Frontal cortex (tissue), 3 donors: ENCODE measurements at regions not wholly inside any gene's neighbourhood (a gene's known extent, or its start where the extent isn't known, plus 50 kb on each side); places are given as distances from the start of the nearest gene placed in this dataset.
"Not testable (repeated sequence)": the region's sequence is repeated elsewhere in the genome, so short reads cannot be mapped to it uniquely, and the experiment has no call there.

Source experiments
- DNase-seq, 2 donors: peaks; one replicate each; pipeline ENCODE4 v3.0.0; 2012; ENCODE audit warnings: low spot score in 2 of 2
- FAIRE-seq: peaks from 2 replicates; lab custom pipeline; 2012; peaks lifted over from hg19 to GRCh38; lab: Jason Lieb, UNC
- donor health status: control.
- donor health status: control.
- donor health status: control.

GRCh38 chr14:58918066-58918738 lies 270.3 kb upstream of the DAAM1 start:
- no peak for FAIRE-seq

GRCh38 chr14:58919217-58919616 lies 269.2 kb upstream of the DAAM1 start:
- DNase-seq = no peak

More at GRCh38 chr14:58918066-58918738, 270.3 kb upstream of the DAAM1 start:
- no peak for DNase-seq

GRCh38 chr14:58920230-58920629 lies 268.2 kb upstream of the DAAM1 start:
- DNase-seq = no peak
- no peak for FAIRE-seq

More at GRCh38 chr14:58919217-58919616, 269.2 kb upstream of the DAAM1 start:
- FAIRE-seq = no peak

- not testable (repeated sequence) for DNase-seq, FAIRE-seq
These were observed 266.1 kb upstream of the DAAM1 start for GRCh38 chr14:58922201-58922940.

GRCh38 chr14:58923751-58924405 lies 264.6 kb upstream of the DAAM1 start:
- FAIRE-seq (no peak), DNase-seq (no peak)

- DNase-seq = no peak
- FAIRE-seq = no peak
These were observed 246.8 kb upstream of the DAAM1 start for GRCh38 chr14:58941629-58942028.

GRCh38 chr14:58942516-58942915 lies 246.0 kb upstream of the DAAM1 start:
- FAIRE-seq = no peak

GRCh38 chr14:58944343-58944967 lies 244.0 kb upstream of the DAAM1 start:
- no peak for DNase-seq
- FAIRE-seq = no peak

More at GRCh38 chr14:58942516-58942915, 246.0 kb upstream of the DAAM1 start:
- no peak for DNase-seq

GRCh38 chr14:58944968-58945356 lies 243.5 kb upstream of the DAAM1 start:
- FAIRE-seq (no peak), DNase-seq (no peak)

- no peak for DNase-seq
- no peak for FAIRE-seq
These were observed 242.0 kb upstream of the DAAM1 start for GRCh38 chr14:58946431-58946830.

- no peak for DNase-seq
- FAIRE-seq = no peak
These were observed 241.3 kb upstream of the DAAM1 start for GRCh38 chr14:58947156-58947555.

GRCh38 chr14:58947814-58948445 lies 240.5 kb upstream of the DAAM1 start:
- FAIRE-seq (no peak), DNase-seq (no peak)

GRCh38 chr14:58950555-58950954 lies 237.9 kb upstream of the DAAM1 start:
- no peak for FAIRE-seq

GRCh38 chr14:58951143-58951542 lies 237.3 kb upstream of the DAAM1 start:
- no peak for DNase-seq
- FAIRE-seq = no peak

More at GRCh38 chr14:58950555-58950954, 237.9 kb upstream of the DAAM1 start:
- DNase-seq = no peak

- FAIRE-seq (no peak), DNase-seq (no peak)
These were observed 234.4 kb upstream of the DAAM1 start for GRCh38 chr14:58954052-58954451.

GRCh38 chr14:58954901-58955861 lies 233.3 kb upstream of the DAAM1 start:
- FAIRE-seq (no peak), DNase-seq (no peak)

- FAIRE-seq = no peak
- DNase-seq = no peak
These were observed 227.3 kb upstream of the DAAM1 start for GRCh38 chr14:58961045-58961731.

GRCh38 chr14:58963873-58964597 lies 224.4 kb upstream of the DAAM1 start:
- FAIRE-seq = no peak
- DNase-seq = no peak
